GM18519 (cell line): ENCODE measurements at regions not wholly inside any gene's neighbourhood (a gene's known extent, or its start where the extent isn't known, plus 50 kb on each side); places are given as distances from the start of the nearest gene placed in this dataset.
"Not testable (repeated sequence)": the region's sequence is repeated elsewhere in the genome, so short reads cannot be mapped to it uniquely, and the experiment has no call there.

Experiments used
- ATAC-seq: cut with Tn5 transposase; IDR thresholded peaks from one replicate; pipeline ENCODE4 v1.9.1; 2021; ENCODE audit warnings: mild to moderate bottlenecking, moderate library complexity; ENCODE audit not compliant: unreplicated experiment, low FRiP score

DNA sequence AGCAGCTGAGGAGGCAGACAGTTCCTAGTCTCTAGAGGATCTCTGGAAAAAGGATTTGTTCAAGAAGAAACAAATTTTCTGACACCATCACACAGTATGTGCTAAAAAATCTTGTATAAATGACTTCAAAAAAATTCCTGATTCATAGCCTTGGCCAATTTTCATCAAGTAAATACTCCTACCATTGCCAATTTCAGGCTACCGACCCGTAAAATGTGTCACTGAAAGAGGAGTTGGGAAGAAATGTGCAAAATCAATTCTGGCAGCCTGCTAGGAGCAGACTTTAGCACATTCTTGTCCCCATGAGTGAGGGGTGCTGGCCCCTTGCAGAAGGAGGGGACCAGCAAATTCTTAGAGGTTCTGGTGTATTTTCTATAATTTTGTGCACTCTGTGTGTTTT lies 109.4 kb downstream of the TMEM30B start:
- no peak for ATAC-seq

DNA sequence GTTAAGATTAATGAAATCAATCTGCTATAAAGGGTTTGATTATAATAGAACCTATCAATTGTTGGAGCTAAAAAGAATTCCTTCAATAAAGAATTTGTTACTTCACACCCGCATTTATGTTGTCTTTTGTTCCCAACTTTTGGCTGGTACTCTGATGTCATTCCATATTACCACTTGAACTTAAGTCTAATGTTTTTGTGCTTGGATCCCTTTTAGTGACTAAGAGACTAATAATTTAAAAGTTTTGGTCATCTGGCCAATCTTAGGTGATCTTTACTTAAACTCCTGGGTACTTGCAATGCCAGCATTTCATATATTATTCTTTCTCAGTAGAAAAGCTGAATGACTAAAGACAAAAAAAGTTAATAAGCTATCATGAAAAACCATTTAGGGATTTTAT lies 113.0 kb downstream of the TMEM30B start:
- no peak for ATAC-seq

DNA sequence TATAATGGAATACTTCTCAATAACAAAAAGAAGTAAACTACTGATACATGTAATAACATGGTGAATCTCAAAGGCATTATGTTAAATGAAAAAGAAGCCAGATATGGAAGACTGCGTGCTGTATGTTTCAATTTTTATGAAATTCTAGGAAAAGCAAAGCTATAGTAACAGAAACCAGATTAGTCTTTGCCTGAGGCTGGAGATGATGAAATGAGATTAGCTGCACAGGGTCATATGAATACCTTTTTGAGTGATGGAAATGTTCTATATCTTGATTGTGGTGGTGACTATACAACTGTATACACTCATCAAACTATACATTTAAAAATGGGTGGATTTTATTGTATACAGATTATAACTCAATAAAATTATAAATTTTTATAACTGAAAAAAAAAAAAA lies 113.5 kb downstream of the TMEM30B start:
- ATAC-seq: no peak

DNA sequence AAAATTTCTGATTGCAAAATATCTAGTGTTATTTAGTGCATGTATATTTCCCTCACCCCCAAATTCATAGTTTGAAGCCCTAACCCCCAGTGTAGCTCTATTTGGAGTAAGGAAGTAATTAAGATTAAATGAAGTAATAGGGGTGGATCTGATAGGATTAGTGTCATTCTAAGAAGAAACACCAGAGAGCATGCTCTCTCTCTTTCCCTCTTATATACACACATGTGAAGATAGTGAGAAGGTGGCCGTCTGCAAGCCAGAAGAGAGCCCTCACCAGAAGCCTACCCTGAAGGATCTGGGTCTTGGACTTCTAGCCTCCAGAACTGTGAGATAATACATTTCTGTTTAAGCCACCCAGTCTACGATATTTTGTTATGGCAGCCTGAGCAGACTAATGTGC lies 120.3 kb downstream of the TMEM30B start:
- no peak for ATAC-seq

DNA sequence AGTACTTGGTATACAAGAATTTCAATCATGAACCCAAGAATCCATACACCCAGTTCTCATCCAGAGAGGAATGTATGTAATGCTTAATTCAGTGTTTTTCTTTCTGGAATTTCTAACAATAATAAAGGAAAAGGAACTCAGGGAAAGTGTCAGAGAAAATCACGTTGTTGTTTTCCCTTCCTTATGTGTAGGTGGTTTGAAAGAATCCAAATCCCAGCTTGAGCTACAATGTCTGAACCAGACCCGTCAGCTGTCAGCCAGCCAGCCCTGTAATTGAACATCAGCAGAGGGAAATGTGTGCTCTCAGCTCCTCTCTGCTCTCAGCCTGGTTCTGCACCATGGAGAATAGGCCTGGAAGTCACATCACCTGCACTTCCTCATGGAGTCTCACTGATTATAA lies 126.5 kb downstream of the TMEM30B start:
- no peak for ATAC-seq

DNA sequence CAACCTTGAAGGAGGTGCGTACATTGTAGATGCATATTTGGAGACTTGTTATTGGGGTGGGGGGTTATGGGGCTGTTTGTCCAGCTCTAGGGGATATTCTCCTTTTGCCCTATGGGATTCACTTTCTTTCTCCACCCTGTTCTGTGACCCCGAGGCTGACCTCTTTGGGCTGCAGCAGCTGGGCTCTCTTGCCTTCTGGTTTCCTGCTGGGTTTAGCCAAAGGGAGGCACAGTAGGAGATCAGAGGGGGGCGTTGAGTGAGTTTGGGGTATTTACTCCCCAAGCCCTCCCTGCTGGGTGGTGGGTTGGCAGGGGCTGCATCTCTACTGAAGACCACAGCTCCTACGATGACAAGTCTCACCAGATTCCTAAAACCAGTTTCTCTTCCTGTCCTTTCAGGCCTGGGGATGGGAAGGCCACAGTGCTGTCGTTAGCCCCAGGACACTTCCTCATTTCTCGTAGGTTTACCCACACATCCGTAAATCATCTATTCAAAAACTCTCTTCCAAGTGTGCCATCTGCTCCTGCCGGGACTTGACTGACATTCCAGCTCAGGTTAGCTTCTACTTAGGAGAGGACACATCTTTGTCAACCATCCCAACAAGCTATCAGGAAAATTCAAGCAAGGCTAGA lies 127.1 kb downstream of the TMEM30B start:
- ATAC-seq: no peak

GRCh38 chr14:61153431-61153830 lies 127.7 kb downstream of the TMEM30B start:
- no peak for ATAC-seq

DNA sequence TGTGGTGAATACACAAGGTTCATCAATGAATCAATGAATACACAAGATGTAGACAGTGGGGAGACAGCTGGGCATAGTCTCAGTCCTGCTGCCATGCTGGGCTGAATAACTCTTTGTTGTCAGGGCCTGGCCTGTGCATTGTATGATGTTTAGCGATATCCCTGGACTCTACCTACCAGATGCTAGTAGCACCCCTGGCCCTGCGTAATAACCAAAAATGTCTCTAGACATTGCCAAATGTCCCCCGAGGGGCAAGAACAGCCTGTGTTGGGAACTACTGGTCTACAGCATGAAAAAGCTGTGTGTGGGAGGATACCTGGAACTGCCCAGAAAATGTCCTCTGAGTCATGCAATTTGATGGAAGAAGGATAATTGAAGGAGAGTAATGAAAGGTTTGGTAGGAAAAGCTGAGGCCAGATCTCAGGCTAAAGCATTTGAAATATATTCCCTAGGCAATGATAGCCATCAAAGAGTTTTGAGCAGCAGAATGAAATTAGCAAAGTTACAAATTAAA lies 128.2 kb downstream of the TMEM30B start:
- no peak for ATAC-seq

DNA sequence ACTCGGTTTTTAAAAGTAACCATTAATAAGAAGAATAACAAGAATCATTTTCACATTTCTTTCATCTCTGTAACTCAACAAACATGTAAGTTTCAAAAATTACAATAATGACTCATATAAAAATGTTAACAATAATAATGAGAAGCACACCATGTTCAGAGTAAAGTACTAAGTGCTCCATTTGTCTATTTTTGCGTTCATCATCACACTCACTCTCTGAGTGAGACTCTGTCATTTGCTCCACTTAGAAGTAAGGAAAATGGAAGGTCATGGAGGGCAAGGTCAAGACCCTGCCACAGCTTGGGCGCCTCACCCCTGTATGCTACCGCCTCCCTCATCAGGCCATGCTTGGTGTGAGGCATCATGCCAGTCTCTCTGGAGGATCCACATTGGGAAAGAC lies 129.9 kb downstream of the TMEM30B start:
- ATAC-seq: no peak

DNA sequence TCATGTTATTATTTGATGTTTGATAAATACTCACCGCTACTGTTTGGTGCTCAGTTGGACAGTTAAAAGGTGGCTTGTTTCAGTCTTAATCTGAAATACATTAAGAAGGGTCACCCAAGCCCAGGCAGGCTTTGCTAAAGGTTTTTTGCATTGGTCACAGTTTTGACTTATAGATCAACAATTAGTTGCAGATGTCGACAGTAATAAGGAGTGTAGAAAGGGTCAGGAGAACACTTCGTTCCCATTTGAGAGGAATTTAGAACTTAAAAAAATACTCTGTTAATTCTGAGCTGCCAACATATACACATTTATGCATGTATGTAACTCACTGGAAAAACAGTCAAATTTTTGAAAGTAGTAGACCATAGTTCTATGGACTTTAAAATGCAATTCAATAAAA lies 130.3 kb downstream of the TMEM30B start:
- no peak for ATAC-seq

DNA sequence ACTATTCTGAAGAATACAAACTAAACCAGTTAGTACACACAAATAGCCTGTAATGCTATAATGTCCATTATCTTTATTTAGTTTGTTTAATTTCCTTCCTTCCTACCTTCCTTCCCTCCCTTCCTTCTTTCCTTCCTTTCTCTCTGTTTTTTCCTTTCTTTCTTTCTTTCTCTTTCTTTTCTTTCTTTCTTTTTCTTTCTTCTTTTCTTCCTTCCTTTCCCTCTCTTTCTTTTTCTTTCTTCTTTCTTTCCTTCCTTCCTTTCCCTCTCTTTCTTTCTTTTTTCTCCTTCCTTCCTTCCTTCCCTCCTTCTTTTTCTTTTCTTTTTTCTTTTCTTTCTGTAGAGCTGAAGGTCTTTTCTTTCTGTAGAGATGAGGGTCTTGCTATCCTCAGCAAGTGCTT lies 131.2 kb downstream of the TMEM30B start:
- no peak for ATAC-seq

DNA sequence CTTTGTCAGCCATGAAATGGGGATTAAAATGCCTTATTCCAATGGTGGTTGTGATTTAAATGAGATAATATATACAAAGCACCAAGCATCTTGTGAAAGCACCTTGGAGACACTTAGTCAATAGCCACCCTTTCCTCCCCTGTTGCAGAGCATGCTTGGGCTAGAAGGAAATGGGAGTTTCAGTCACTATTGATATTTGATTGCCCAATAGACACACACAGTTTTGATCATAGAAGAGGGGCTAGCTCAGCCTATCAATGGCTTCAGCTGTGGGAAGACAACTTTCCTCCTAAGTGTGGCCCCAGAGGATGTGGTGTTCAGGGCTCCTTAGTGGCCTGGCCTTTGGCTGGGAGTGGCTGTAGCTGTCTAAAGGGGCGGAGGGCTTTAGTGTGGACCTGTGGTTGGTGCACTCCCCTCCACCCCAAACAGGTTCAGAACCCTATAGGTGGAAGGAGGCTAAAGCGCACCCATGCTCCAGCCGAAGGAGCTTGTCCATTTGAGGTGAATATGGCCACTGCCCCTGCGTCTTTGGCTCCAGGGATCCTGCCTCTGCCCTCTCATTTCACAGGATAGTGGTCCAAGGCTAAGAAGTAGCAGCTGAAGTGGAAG lies 132.3 kb downstream of the TMEM30B start:
- no peak for ATAC-seq

GRCh38 chr14:61147831-61148549 lies 133.1 kb downstream of the TMEM30B start:
- ATAC-seq: no peak

- ATAC-seq: no peak
Observed at GRCh38 chr14:61147381-61147821, 133.7 kb downstream of the TMEM30B start.

GRCh38 chr14:61146899-61147298 lies 134.2 kb downstream of the TMEM30B start:
- ATAC-seq: no peak

DNA sequence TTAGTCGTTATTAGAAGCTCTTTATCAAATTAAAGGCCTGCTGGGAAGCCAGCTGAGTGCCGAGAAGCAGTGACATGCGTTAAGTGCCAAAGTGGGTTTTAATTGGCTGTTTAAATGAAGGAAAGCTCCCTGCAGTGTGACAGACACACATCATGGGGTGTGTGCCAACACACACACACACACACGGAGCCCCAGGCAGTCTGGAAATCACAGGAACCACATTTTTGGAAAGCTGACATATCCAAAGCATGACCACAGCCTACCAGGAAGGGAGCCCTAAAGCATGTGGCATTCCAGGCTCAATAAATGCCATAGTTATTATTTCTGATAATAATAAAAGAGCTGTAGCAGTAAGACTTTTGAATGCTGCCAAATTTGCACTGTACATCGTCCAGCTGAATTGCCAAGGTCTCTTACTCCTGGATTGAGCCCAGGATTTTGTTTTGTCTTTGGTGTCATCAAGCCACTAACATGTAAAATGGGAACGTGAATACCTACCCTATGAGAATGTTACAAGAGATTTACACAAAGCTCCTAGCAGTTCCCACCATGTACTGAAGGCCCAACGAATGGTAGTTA lies 135.1 kb downstream of the TMEM30B start:
- no peak for ATAC-seq

GRCh38 chr14:61145034-61145902 lies 135.9 kb downstream of the TMEM30B start:
- ATAC-seq: no peak

DNA sequence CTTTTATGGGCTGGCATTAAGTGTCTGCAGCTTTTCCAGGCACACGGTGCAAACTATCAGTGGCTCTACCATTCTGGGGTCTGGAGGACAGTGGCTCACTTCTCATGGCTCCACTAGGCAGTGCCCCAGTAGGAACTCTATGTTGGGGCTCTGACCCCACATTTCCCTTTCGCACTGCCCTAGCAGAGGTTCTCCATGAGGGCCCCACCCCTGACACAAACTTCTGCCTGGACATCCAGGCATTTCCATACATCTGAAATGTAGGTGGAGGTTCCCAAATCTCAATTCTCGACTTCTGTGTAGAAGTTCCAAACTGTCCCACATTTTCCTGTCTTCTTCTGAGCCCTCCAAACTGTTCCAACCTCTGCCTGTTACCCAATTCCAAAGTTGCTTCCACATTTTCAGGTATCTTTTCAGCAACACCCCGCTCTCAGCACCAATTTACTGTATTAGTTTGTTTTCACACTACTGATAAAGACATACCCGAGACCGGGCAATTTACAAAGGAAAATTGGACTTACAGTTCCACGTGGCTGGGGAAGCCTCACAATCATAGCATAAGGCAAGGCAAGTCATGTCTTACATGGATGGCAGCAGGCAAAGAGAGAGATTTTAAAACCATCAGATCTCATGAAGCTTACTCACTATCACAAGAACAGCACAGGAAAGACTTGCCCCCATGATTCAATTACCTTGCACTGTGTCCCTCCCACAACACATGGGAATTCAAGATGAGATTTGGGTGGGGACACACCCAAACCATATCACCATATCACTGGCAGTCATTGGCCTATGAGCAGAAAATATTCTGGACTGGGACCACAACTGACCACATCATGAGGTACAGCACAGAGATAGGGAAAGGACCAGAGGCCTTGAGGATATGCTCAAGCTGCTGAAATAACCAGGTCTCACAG lies 136.8 kb downstream of the TMEM30B start:
- ATAC-seq: not testable (repeated sequence)

DNA sequence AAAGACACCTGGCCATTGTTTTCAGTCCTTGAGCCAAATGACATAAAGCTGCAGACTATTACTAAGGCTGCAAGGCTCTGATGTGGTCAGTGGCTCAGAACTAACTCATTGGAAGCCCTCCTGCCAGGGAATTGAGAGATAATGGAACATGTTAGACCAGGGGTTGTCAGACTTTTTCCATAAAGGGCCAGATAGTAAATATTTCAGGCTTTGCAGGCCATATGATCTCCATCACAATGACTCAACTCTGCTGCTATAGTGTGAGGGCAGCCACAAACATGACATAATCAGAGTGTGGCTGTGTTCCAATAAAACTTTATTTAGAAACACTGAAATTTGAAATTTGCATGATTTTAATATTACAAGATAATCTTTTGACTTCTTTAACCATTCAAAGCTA lies 140.3 kb downstream of the TMEM30B start:
- no peak for ATAC-seq
